ENCODE measurements at regions not wholly inside any gene's neighbourhood (a gene's known extent, or its start where the extent isn't known, plus 50 kb on each side); places are given as distances from the start of the nearest gene placed in this dataset.

DNA sequence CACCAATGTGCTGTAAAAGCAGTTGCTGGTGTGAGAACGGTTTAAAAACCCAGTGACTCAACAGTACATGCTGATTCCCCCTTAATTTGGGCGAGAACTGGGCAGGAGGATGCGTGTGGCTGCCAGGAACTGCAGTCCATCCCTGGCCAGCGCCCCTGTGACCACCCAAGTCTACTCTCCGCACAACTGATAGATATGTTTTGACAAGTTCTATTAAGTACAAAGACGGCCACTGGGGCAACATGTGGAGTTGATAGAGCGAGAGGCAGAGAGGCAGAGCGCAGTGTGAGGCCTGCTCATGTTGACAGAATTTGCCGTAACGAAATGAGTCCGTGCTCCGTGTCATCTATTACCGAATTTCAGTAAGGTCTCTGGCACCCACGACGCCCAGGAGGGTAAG, 855.0 kb downstream of the BCL11B start:
- no peak for FAIRE-seq
- intact Hi-C loops (cut with micrococcal nuclease): no loop called here
- CTCF ChIA-PET: no interaction called here

GRCh38 chr14:98428483-98428994, 843.5 kb downstream of the BCL11B start:
- Histone ChIP-seq H3K4me2 (ENCODE audit: insufficient read depth, low read length) (no peak overlapping the region), H3K9me1 (replicated peaks; ENCODE audit: control insufficient read depth, extremely low read depth, insufficient read depth, low read length) (no peaks in the 10 kb centered on the region), H3K9ac (replicated peaks; ENCODE audit: extremely low read depth, insufficient read depth, low read length) (no peak overlapping the region), H3K36me3 (ENCODE audit: control insufficient read depth in 2 of 2, extremely low read depth in 1 of 2, insufficient read depth in 2 of 2, low read length in 2 of 2) (no peaks in the 10 kb centered on the region), H4K20me1 (replicated peaks; ENCODE audit: control insufficient read depth, extremely low read depth, insufficient read depth, low read length) (no peaks in the 10 kb centered on the region), H3K79me2 (ENCODE audit: control insufficient read depth, insufficient read depth, low read length) (no peaks in the 10 kb centered on the region), H3K27me3 (ENCODE audit: control insufficient read depth in 2 of 2, insufficient read depth in 2 of 2, low read length in 2 of 2) (no peaks in the 10 kb centered on the region), H3K9me3 (replicated peaks; ENCODE audit: control insufficient read depth, insufficient read depth, low read length) (peaks cover 2% of the 10 kb centered on the region), H3K27ac (ENCODE audit: insufficient read depth, low read depth, low read length) (no peak overlapping the region), H3K4me1 (ENCODE audit: control insufficient read depth, extremely low read depth, insufficient read depth, low read length) (no peaks in the 10 kb centered on the region), H2AFZ (ENCODE audit: low read depth, low read length) (no peak overlapping the region), H3K4me3 (replicated peaks in 1 of 3; ENCODE audit: insufficient read depth in 1 of 3, low read depth in 1 of 3, low read length in 3 of 3) (no peak overlapping the region)
- intact Hi-C loops (cut with micrococcal nuclease): no loop called here
- BruUV-seq (replicated peaks): no TSS peak
- FAIRE-seq (no peak), DNase-seq (ENCODE audit: low read depth, low spot score) (no peak)
- ChIA-PET CTCF (no interaction called here), POLR2A (no interaction called here)
- dilution Hi-C loops (cut with MboI; ENCODE audit: extremely low pct_ligation_motif_present, low sequenced_read_pairs): no loop called here
- TF ChIP-seq EZH2 (IDR thresholded peaks at IDR 0.05; ENCODE audit: borderline replicate concordance, low read depth, low read length, severe bottlenecking): no peak
- TF ChIP-seq POLR2A (IDR thresholded peaks at IDR 0.05; ENCODE audit: low read depth, low read length): no peak
- TF ChIP-seq, protein P1, sequence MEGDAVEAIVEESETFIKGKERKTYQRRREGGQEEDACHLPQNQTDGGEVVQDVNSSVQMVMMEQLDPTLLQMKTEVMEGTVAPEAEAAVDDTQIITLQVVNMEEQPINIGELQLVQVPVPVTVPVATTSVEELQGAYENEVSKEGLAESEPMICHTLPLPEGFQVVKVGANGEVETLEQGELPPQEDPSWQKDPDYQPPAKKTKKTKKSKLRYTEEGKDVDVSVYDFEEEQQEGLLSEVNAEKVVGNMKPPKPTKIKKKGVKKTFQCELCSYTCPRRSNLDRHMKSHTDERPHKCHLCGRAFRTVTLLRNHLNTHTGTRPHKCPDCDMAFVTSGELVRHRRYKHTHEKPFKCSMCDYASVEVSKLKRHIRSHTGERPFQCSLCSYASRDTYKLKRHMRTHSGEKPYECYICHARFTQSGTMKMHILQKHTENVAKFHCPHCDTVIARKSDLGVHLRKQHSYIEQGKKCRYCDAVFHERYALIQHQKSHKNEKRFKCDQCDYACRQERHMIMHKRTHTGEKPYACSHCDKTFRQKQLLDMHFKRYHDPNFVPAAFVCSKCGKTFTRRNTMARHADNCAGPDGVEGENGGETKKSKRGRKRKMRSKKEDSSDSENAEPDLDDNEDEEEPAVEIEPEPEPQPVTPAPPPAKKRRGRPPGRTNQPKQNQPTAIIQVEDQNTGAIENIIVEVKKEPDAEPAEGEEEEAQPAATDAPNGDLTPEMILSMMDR (IDR thresholded peaks at IDR 0.05; ENCODE audit: extremely low read depth in 1 of 2, insufficient read depth in 1 of 2, low read depth in 1 of 2, low read length in 2 of 2): no peak
- no peak for TF ChIP-seq JUN (IDR thresholded peaks at IDR 0.05; ENCODE audit: borderline replicate concordance, insufficient read depth, insufficient read length, low read depth)
- TF ChIP-seq POLR2AphosphoS5 (IDR thresholded peaks at IDR 0.05; ENCODE audit: insufficient read depth, low read depth, low read length): no peak
- TF ChIP-seq, protein P2, sequence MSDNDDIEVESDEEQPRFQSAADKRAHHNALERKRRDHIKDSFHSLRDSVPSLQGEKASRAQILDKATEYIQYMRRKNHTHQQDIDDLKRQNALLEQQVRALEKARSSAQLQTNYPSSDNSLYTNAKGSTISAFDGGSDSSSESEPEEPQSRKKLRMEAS (IDR thresholded peaks at IDR 0.05; ENCODE audit: insufficient read depth, insufficient read length): no peak
- TF ChIP-seq FOS (IDR thresholded peaks at IDR 0.05; ENCODE audit: borderline replicate concordance, insufficient read depth, low read length): no peak
- TF ChIP-seq GATA2 (IDR thresholded peaks at IDR 0.05; ENCODE audit: insufficient read depth, insufficient read length, low read depth, low read length): no peak
- no peak for TF ChIP-seq MYC (IDR thresholded peaks at IDR 0.05; ENCODE audit: low read depth, low read length)

More for the DNA sequence above, 855.0 kb downstream of the BCL11B start:
- no peaks in the 10 kb centered on the region for H3K27me3 ChIP-seq (ENCODE audit: control insufficient read depth in 2 of 2, insufficient read depth in 2 of 2, low read length in 2 of 2)
- no peak overlapping the region for H3K4me3 ChIP-seq (replicated peaks in 1 of 3; ENCODE audit: insufficient read depth in 1 of 3, low read depth in 1 of 3, low read length in 3 of 3)
- H2AFZ ChIP-seq (ENCODE audit: low read depth, low read length): no peak overlapping the region
- BruUV-seq (replicated peaks): no TSS peak
- no peaks in the 10 kb centered on the region for H3K36me3 ChIP-seq (ENCODE audit: control insufficient read depth in 2 of 2, extremely low read depth in 1 of 2, insufficient read depth in 2 of 2, low read length in 2 of 2)
- H3K27ac ChIP-seq (ENCODE audit: insufficient read depth, low read depth, low read length): no peak overlapping the region
- no peaks in the 10 kb centered on the region for H3K9me1 ChIP-seq (replicated peaks; ENCODE audit: control insufficient read depth, extremely low read depth, insufficient read depth, low read length)
- DNase-seq (ENCODE audit: low read depth, low spot score): no peak
- dilution Hi-C loops (cut with MboI; ENCODE audit: extremely low pct_ligation_motif_present, low sequenced_read_pairs): no loop called here
- no peaks in the 10 kb centered on the region for H3K4me1 ChIP-seq (ENCODE audit: control insufficient read depth, extremely low read depth, insufficient read depth, low read length)
- POLR2A ChIA-PET: no interaction called here
- no peaks in the 10 kb centered on the region for H4K20me1 ChIP-seq (replicated peaks; ENCODE audit: control insufficient read depth, extremely low read depth, insufficient read depth, low read length)
- no peak overlapping the region for H3K4me2 ChIP-seq (ENCODE audit: insufficient read depth, low read length)
- TF ChIP-seq, protein P1 (IDR thresholded peaks at IDR 0.05; ENCODE audit: extremely low read depth in 1 of 2, insufficient read depth in 1 of 2, low read depth in 1 of 2, low read length in 2 of 2): no peak
- TF ChIP-seq POLR2A (IDR thresholded peaks at IDR 0.05; ENCODE audit: low read depth, low read length) (no peak), JUN (IDR thresholded peaks at IDR 0.05; ENCODE audit: borderline replicate concordance, insufficient read depth, insufficient read length, low read depth) (no peak)
- TF ChIP-seq, protein P2 (IDR thresholded peaks at IDR 0.05; ENCODE audit: insufficient read depth, insufficient read length): no peak
- H3K79me2 ChIP-seq (ENCODE audit: control insufficient read depth, insufficient read depth, low read length): no peaks in the 10 kb centered on the region
- no peaks in the 10 kb centered on the region for H3K9me3 ChIP-seq (replicated peaks; ENCODE audit: control insufficient read depth, insufficient read depth, low read length)
- H3K9ac ChIP-seq (replicated peaks; ENCODE audit: extremely low read depth, insufficient read depth, low read length): no peak overlapping the region
